ENCODE measurements at regions not wholly inside any gene's neighbourhood (a gene's known extent, or its start where the extent isn't known, plus 50 kb on each side); places are given as distances from the start of the nearest gene placed in this dataset.

- Histone ChIP-seq H3K79me2 (ENCODE audit: insufficient read depth, low read length) (no peaks in the 10 kb centered on the region), H3K27ac (ENCODE audit: low read depth, low read length, poor library complexity, severe bottlenecking) (no peak overlapping the region), H3F3A (ENCODE audit: insufficient read depth, low read length) (no peaks in the 10 kb centered on the region), H3K9ac (ENCODE audit: low read length) (no peak overlapping the region), H3K9me2 (ENCODE audit: low read depth, low read length) (no peaks in the 10 kb centered on the region), H4K20me1 (ENCODE audit: insufficient read depth, low read length) (no peaks in the 10 kb centered on the region), H3K4me1 (ENCODE audit: insufficient read depth, low read length, severe bottlenecking) (no peaks in the 10 kb centered on the region), H3K9me3 (ENCODE audit: low read length) (no peaks in the 10 kb centered on the region), H3K4me3 (ENCODE audit: low read depth, low read length, poor library complexity, severe bottlenecking) (no peak overlapping the region), H3K27me3 (ENCODE audit: insufficient read depth, low read length) (no peaks in the 10 kb centered on the region), H3K4me2 (ENCODE audit: low read length) (no peak overlapping the region), H3K36me3 (ENCODE audit: insufficient read depth, low read length) (no peaks in the 10 kb centered on the region), H2AFZ (ENCODE audit: low read length) (no peak overlapping the region)
- TF ChIP-seq CTCF (IDR thresholded peaks at IDR 0.05; ENCODE audit: low read length) (no peak), EZH2 (IDR thresholded peaks at IDR 0.05; ENCODE audit: borderline replicate concordance, low read length) (no peak)
These were observed 113.1 kb upstream of the UMPS start for GRCh38 chr3:124617177-124617576.

- H2AFZ ChIP-seq (ENCODE audit: low read length) = 0 out of 2 replicates have a peak overlapping the region, but pooled peaks have one; percentile 46
- no peak overlapping the region for H3K27ac ChIP-seq (ENCODE audit: low read depth, low read length, poor library complexity, severe bottlenecking)
These were observed 110.2 kb upstream of the UMPS start for GRCh38 chr3:124619887-124620599.

DNA sequence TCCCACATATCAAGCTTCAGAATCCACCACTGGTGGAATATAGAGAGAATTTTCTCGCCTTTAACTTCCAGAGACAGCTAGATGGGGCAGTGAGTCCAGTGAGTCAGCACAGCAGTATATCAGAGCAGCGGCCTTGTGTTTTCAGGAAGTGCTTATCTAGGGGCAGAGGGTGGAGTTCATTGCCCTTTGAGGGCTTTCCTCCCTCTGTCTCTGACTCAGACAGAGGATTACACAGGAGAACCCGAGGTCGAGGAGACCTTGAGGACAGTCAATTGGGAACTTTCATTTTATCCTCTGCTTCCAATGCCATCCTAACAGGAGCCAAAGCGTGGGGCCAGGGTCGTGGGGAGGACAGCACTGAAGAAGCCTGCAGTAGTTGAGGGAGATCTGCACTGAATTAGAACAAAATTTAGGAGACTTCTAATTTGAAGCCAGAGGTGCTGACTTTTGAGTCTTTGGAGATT is 109.6 kb upstream of the UMPS start:
- Histone ChIP-seq H3K36me3 (ENCODE audit: insufficient read depth, low read length) (no peaks in the 10 kb centered on the region), H3K4me3 (ENCODE audit: low read depth, low read length, poor library complexity, severe bottlenecking) (no peak overlapping the region), H3K27ac (ENCODE audit: low read depth, low read length, poor library complexity, severe bottlenecking) (no peak overlapping the region), H3K9ac (ENCODE audit: low read length) (no peak overlapping the region), H3K4me2 (ENCODE audit: low read length) (no peak overlapping the region), H3F3A (ENCODE audit: insufficient read depth, low read length) (no peaks in the 10 kb centered on the region), H3K79me2 (ENCODE audit: insufficient read depth, low read length) (no peaks in the 10 kb centered on the region), H2AFZ (ENCODE audit: low read length) (0 out of 2 replicates have a peak overlapping the region, but pooled peaks have one; percentile 46), H3K9me3 (ENCODE audit: low read length) (no peaks in the 10 kb centered on the region), H3K4me1 (ENCODE audit: insufficient read depth, low read length, severe bottlenecking) (no peaks in the 10 kb centered on the region), H3K27me3 (ENCODE audit: insufficient read depth, low read length) (no peaks in the 10 kb centered on the region), H3K9me2 (ENCODE audit: low read depth, low read length) (no peaks in the 10 kb centered on the region), H4K20me1 (ENCODE audit: insufficient read depth, low read length) (no peaks in the 10 kb centered on the region)
- TF ChIP-seq CTCF (IDR thresholded peaks at IDR 0.05; ENCODE audit: low read length) = no peak
- no peak for TF ChIP-seq EZH2 (IDR thresholded peaks at IDR 0.05; ENCODE audit: borderline replicate concordance, low read length)

More at GRCh38 chr3:124619887-124620599, 110.2 kb upstream of the UMPS start:
- Histone ChIP-seq H3K27me3 (ENCODE audit: insufficient read depth, low read length) (no peaks in the 10 kb centered on the region), H3K9me3 (ENCODE audit: low read length) (no peaks in the 10 kb centered on the region), H3K9me2 (ENCODE audit: low read depth, low read length) (no peaks in the 10 kb centered on the region), H3K4me1 (ENCODE audit: insufficient read depth, low read length, severe bottlenecking) (no peaks in the 10 kb centered on the region), H3K9ac (ENCODE audit: low read length) (no peak overlapping the region), H3K4me3 (ENCODE audit: low read depth, low read length, poor library complexity, severe bottlenecking) (no peak overlapping the region), H4K20me1 (ENCODE audit: insufficient read depth, low read length) (no peaks in the 10 kb centered on the region), H3K36me3 (ENCODE audit: insufficient read depth, low read length) (no peaks in the 10 kb centered on the region), H3K79me2 (ENCODE audit: insufficient read depth, low read length) (no peaks in the 10 kb centered on the region), H3K4me2 (ENCODE audit: low read length) (no peak overlapping the region), H3F3A (ENCODE audit: insufficient read depth, low read length) (no peaks in the 10 kb centered on the region)
- TF ChIP-seq EZH2 (IDR thresholded peaks at IDR 0.05; ENCODE audit: borderline replicate concordance, low read length) (no peak), CTCF (IDR thresholded peaks at IDR 0.05; ENCODE audit: low read length) (no peak)
